ENCODE measurements at regions not wholly inside any gene's neighbourhood (a gene's known extent, or its start where the extent isn't known, plus 50 kb on each side); places are given as distances from the start of the nearest gene placed in this dataset.

GRCh38 chr5:98474216-98474615 lies 299.2 kb upstream of the RGMB start:
- DNase-seq (ENCODE audit: extremely low read depth, low read depth): no peak
- no peak for TF ChIP-seq CTCF (IDR thresholded peaks at IDR 0.05; ENCODE audit: low read depth, low read length)

GRCh38 chr5:98474782-98475181 lies 298.7 kb upstream of the RGMB start:
- DNase-seq (ENCODE audit: extremely low read depth, low read depth): no peak
- TF ChIP-seq CTCF (IDR thresholded peaks at IDR 0.05; ENCODE audit: low read depth, low read length): no peak

GRCh38 chr5:98482321-98483300 lies 290.9 kb upstream of the RGMB start:
- DNase-seq (ENCODE audit: extremely low read depth, low read depth): no peak
- TF ChIP-seq CTCF (IDR thresholded peaks at IDR 0.05; ENCODE audit: low read depth, low read length): no peak

- TF ChIP-seq CTCF (IDR thresholded peaks at IDR 0.05; ENCODE audit: low read depth, low read length): no peak
- peak; percentile 77 for DNase-seq (ENCODE audit: extremely low read depth, low read depth)
These were observed 290.2 kb upstream of the RGMB start for GRCh38 chr5:98483301-98483685.

- DNase-seq (ENCODE audit: extremely low read depth, low read depth): no peak
- TF ChIP-seq CTCF (IDR thresholded peaks at IDR 0.05; ENCODE audit: low read depth, low read length): no peak
These were observed 284.4 kb upstream of the RGMB start for GRCh38 chr5:98489021-98489420.

GRCh38 chr5:98490348-98490747 lies 283.1 kb upstream of the RGMB start:
- no peak for TF ChIP-seq CTCF (IDR thresholded peaks at IDR 0.05; ENCODE audit: low read depth, low read length)
- no peak for DNase-seq (ENCODE audit: extremely low read depth, low read depth)

GRCh38 chr5:98492258-98492657 lies 281.2 kb upstream of the RGMB start:
- no peak for DNase-seq (ENCODE audit: extremely low read depth, low read depth)
- TF ChIP-seq CTCF (IDR thresholded peaks at IDR 0.05; ENCODE audit: low read depth, low read length): no peak

Data from AG09319 (cell line).